AG09309 (cell line): ENCODE measurements at regions not wholly inside any gene's neighbourhood (a gene's known extent, or its start where the extent isn't known, plus 50 kb on each side); places are given as distances from the start of the nearest gene placed in this dataset.

Experiments
- DNase-seq: peaks from one replicate; pipeline ENCODE4 v3.0.0-alpha.2; 2010; ENCODE audit warnings: low read depth
- H3K4me3 ChIP-seq: 2 replicates; pipeline ENCODE4 v1.5.1; 2011; ENCODE audit warnings: mild to moderate bottlenecking, low read depth, low read length, moderate library complexity; ENCODE audit not compliant: control insufficient read depth
- TF ChIP-seq, protein P1 (sequence below): IDR thresholded peaks from 2 replicates; pipeline ENCODE4 v1.5.1; 2011; ENCODE audit warnings: mild to moderate bottlenecking, low read depth, low read length, inconsistent platforms; ENCODE audit not compliant: insufficient read depth, control insufficient read depth; ENCODE audit errors: missing control alignments

DNA sequence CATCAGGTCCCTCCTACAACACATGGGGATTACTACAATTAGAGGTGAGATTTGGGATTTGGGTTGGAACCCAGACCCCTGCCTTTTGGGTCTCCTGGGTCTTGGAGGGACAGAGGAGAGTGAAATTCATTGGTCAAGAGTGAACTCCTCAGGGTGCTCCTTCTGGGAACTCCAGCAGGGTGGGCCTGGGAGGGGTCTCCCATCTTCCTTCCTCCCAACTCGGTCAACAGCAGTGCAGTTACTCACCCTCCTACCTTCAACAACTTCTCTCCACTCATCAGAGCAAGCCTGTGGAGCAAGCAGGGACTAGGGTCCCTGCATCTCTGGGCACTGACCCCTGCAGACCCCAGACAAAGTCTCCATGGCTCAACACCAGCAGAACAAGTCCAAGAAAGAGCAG is 89.3 kb upstream of the TMPRSS2 start:
- no peak overlapping the region for H3K4me3 ChIP-seq
- TF ChIP-seq, protein P1, sequence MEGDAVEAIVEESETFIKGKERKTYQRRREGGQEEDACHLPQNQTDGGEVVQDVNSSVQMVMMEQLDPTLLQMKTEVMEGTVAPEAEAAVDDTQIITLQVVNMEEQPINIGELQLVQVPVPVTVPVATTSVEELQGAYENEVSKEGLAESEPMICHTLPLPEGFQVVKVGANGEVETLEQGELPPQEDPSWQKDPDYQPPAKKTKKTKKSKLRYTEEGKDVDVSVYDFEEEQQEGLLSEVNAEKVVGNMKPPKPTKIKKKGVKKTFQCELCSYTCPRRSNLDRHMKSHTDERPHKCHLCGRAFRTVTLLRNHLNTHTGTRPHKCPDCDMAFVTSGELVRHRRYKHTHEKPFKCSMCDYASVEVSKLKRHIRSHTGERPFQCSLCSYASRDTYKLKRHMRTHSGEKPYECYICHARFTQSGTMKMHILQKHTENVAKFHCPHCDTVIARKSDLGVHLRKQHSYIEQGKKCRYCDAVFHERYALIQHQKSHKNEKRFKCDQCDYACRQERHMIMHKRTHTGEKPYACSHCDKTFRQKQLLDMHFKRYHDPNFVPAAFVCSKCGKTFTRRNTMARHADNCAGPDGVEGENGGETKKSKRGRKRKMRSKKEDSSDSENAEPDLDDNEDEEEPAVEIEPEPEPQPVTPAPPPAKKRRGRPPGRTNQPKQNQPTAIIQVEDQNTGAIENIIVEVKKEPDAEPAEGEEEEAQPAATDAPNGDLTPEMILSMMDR = no peak
- no peak for DNase-seq

DNA sequence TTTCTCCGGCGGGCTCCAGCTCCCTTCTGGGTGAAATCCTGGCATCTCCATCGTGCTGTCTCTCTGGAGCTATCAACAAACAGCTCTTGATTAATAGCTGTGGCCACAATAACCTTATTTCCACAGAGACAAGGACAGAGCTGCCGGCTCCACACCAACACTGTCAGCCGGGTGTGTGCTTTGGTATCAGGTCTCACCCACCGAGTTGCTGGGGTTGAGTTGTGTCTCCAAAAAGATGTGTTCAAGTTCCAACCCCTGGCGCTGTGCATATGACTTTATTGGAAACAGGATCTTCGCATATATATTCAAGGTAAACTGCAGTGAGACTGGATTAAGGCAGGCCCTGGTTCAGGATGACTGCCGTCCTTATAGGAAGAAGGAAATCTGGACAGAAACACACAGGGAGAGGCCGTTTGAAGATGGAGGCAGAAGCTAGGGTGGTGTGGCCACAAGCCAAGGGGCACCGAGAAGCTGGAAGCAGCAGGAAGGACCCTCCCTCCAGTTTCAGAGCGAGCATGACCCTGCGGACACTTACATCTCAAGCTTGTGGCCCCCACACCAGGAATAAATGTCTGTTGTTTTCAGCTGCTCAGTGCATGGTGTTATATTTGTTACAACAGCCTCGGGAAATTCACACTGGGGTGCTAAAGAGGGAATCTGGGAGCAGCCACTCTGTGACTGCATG is 88.4 kb upstream of the TMPRSS2 start:
- no peak for DNase-seq
- TF ChIP-seq, protein P1 = no peak

DNA sequence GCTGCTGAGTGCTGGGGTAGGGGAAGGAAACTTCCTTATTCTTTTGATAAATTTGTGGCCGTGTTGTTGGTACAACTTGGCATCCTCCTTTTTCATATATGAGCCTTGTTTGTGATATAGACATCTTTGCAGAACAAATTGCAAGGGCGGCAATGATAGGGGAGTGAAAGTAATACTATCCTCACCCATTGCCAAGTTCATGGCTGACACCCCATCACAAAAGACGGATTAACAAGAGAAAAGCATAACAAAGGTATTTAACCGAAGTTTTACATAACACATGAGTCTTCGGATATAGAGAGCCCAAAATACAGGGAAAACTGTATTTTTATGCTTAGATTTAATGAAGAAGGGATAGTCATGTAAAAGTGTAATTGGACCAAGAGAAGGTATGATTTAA is 86.3 kb upstream of the TMPRSS2 start:
- no peak overlapping the region for H3K4me3 ChIP-seq
- DNase-seq = no peak
- TF ChIP-seq, protein P1 = no peak

More for the DNA sequence above, 88.4 kb upstream of the TMPRSS2 start:
- H3K4me3 ChIP-seq = no peak overlapping the region

DNA sequence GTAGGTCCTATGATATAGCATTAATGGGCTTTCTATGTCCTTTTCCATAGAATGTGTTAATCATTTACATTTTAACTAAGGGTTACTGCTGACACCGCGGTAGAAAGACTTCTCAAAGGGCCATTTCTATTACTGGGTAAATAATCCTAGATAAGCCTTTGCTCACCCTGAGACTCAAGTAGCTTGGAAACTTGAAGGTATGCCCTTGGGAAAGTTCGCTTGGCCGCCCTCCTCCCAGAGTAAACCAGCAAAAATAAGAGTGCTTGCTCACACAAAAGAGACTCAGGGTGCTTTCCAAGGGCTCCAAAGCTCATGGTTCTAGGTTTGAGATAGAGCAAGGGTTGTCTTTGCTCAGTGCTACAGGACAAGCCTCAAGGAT is 85.8 kb upstream of the TMPRSS2 start:
- H3K4me3 ChIP-seq = no peak overlapping the region
- no peak for DNase-seq
- TF ChIP-seq, protein P1 = no peak

DNA sequence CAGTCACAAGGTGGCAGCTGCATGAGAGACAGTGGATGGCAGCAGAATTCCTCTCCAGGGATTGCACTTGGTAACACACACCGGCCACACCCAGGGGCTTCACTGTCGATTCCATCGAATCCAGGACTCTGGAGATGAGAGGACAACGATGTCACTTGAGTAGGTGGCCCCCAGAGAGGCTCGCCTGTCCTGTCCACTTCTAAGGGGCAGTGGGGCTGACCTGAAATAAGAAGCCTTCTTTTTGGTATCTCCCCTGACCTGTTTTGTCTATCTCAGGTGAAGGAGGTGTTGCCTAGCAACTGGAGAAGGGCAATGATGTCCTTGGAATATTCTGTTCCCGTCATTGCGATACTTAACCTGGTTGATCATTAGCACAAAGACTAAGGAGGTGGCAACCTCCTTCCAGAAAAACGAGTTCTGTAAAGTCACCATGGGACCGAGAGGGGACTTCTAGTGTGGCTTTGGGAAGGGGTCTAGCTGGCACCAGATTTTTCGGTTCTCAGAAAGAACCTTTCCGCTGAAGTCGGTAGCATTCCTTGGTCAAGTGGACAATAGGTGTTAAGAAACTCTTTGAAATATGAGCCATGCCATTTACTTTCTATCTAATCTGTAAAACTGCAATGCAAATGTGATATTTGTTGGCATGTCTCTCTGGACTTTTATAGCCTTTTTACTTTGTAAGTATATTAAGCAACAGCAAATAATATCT is 85.2 kb upstream of the TMPRSS2 start:
- DNase-seq = no peak
- H3K4me3 ChIP-seq = no peak overlapping the region
- TF ChIP-seq, protein P1 = no peak

DNA sequence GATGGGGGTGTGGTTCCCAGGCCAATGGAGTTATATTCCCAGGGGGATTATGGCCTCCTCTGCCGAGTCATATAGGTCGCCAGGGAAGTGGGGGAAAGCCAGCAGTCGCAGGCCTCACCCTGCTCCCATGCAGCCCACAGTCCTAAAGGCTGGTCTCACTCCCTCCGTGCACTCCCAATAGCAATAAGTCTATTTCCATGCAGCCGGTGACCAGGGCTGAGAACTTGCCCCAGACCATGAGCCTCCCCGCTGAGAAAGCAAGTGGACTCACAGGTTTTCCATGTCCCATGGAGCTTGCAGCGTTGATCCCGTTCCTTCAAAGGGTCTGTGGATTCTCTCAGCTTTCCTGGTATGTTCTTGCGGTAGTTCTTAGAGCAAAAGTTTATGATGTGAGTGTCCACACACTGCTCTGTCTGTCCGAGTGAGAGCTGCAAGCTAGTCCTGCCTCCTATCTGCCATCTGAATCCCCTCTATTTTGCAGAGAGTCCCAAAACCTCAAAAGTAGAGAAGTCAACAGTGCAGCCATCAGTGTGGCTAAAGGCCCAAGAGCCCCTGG is 81.7 kb upstream of the TMPRSS2 start:
- H3K4me3 ChIP-seq = no peak overlapping the region
- TF ChIP-seq, protein P1 = no peak
- DNase-seq = no peak
